K562 (cell line): ENCODE measurements at regions not wholly inside any gene's neighbourhood (a gene's known extent, or its start where the extent isn't known, plus 50 kb on each side); places are given as distances from the start of the nearest gene placed in this dataset.

Source experiments
- ATAC-seq: fragments of 200-7000 bp; cut with Tn5 transposase; 3 replicates; pipeline ENCODE4 v1.9.1; 2020; ENCODE audit warnings: moderate library complexity
- BruUV-seq: library from RNA; stranded (reverse); fragments of 400-500 nt; replicated peaks from 2 replicates; lab custom pipeline; 2021; lab: Mats Ljungman, UMichigan
- CTCF ChIA-PET: fragments of 300-600 bp; formaldehyde crosslinking; extraction: SDS; loops from one replicate; lab custom pipeline; 2021; ENCODE audit warnings: low intra/inter-chr PET ratio; lab: Yijun Ruan, JAX
- POLR2A ChIA-PET: fragments of 300-600, 350-650 bp; sonication (Branson Sonifier 250); formaldehyde crosslinking; extraction: SDS; loops from one replicate; lab custom pipeline; 2021; ENCODE audit warnings: antibody characterized with exemption, inconsistent platforms; lab: Yijun Ruan, JAX
- DNase-seq, 4 experiments: peaks; one replicate each; pipeline versions ENCODE4 v3.0.0 to v3.0.0-alpha.2; 2011 to 2018; ENCODE audit warnings: low spot score in 3 of 4, mixed read lengths in 3 of 4; ENCODE audit errors: extremely low read depth in 1 of 4
- FAIRE-seq: peaks from 2 replicates; lab custom pipeline; 2011; peaks lifted over from hg19 to GRCh38; lab: Jason Lieb, UNC
- H2AFZ ChIP-seq: 2 replicates; pipeline ENCODE4 v1.6.0; 2011; ENCODE audit warnings: low read depth, low read length, control low read depth, inconsistent platforms
- H3K27ac ChIP-seq: fragments of 200-600 bp; 3 replicates; pipeline ENCODE4 v1.8.0; 2011; ENCODE audit warnings: low read depth, mild to moderate bottlenecking, control low read depth, inconsistent platforms, low read length, moderate library complexity, mixed read lengths; ENCODE audit errors: extremely low read depth
- H3K27me3 ChIP-seq, 2 experiments: fragments of 300-600 bp in 1 of 2; 2 replicates in 1 of 2; 3 replicates in 1 of 2; pipeline versions ENCODE4 v1.6.0 to v1.8.0; 2011; ENCODE audit warnings: inconsistent platforms in 2 of 2, low read length in 2 of 2, mild to moderate bottlenecking in 1 of 2, mixed read lengths in 1 of 2, moderate library complexity in 1 of 2; ENCODE audit not compliant: control insufficient read depth in 2 of 2, insufficient read depth in 2 of 2
- H3K36me3 ChIP-seq: fragments of 300-600 bp; 3 replicates; pipeline ENCODE4 v1.8.0; 2011; ENCODE audit warnings: mild to moderate bottlenecking, low read length, inconsistent platforms; ENCODE audit not compliant: control insufficient read depth, insufficient read depth
- H3K4me1 ChIP-seq, 2 experiments: fragments of 200-600 bp in 1 of 2; replicated peaks in 1 of 2; 2 replicates in 1 of 2; 3 replicates in 1 of 2; pipeline versions ENCODE4 v1.5.1 to v1.8.0; 2011; ENCODE audit warnings: inconsistent platforms in 2 of 2, low read length in 2 of 2, mild to moderate bottlenecking in 1 of 2, mixed read lengths in 1 of 2, moderate library complexity in 1 of 2; ENCODE audit not compliant: control insufficient read depth in 2 of 2, insufficient read depth in 2 of 2
- H3K4me2 ChIP-seq: 2 replicates; pipeline ENCODE4 v1.6.1; 2011; ENCODE audit warnings: low read length, control low read depth, inconsistent platforms, mixed read lengths; ENCODE audit not compliant: insufficient read depth
- H3K4me3 ChIP-seq: fragments of 200-600 bp; sonication (generic), shearing (Covaris generic); 2 replicates; pipeline ENCODE4 v1.5.1; 2016; ENCODE audit warnings: control low read depth, inconsistent platforms
- H3K79me2 ChIP-seq: fragments of 200-600 bp; 3 replicates; pipeline ENCODE4 v1.8.0; 2011; ENCODE audit warnings: low read length, inconsistent platforms; ENCODE audit not compliant: control insufficient read depth, insufficient read depth
- H3K9ac ChIP-seq, 2 experiments: 2 replicates each; pipeline versions ENCODE4 v1.6.0 to v1.6.1; 2011; ENCODE audit warnings: low read depth in 2 of 2, low read length in 2 of 2, control low read depth in 1 of 2, inconsistent platforms in 1 of 2, mild to moderate bottlenecking in 1 of 2, mixed read lengths in 1 of 2; ENCODE audit not compliant: insufficient read depth in 1 of 2
- H3K9me1 ChIP-seq: one replicate; pipeline ENCODE4 v1.6.0; 2011; ENCODE audit warnings: inconsistent platforms, mild to moderate bottlenecking, low read length, moderate library complexity; ENCODE audit not compliant: control insufficient read depth, insufficient read depth
- H3K9me3 ChIP-seq: replicated peaks from 2 replicates; pipeline ENCODE4 v1.5.1; 2011; ENCODE audit warnings: low read depth, low read length, inconsistent platforms; ENCODE audit not compliant: control insufficient read depth, insufficient read depth
- H4K20me1 ChIP-seq: replicated peaks from 2 replicates; pipeline ENCODE4 v1.6.1; 2011; ENCODE audit warnings: low read length, inconsistent platforms, mixed read lengths; ENCODE audit not compliant: control insufficient read depth, insufficient read depth
- BRCA1 ChIP-seq, 2 experiments: fragments of 450-650 bp in 1 of 2; sonication (generic) in 1 of 2; formaldehyde crosslinking in 1 of 2; IDR thresholded peaks; 2 replicates each; pipeline versions ENCODE4 v1.5.0 to v1.6.1; 2017 to 2020; ENCODE audit warnings: mild to moderate bottlenecking in 1 of 2, missing genetic modification reagents in 1 of 2
- BRF1 ChIP-seq: IDR thresholded peaks from 3 replicates; pipeline ENCODE4 v1.6.1; 2011; ENCODE audit warnings: borderline replicate concordance, mild to moderate bottlenecking; ENCODE audit not compliant: insufficient read length; ENCODE audit errors: extremely low read depth
- CHD4 ChIP-seq: fragments of 200-600 bp; sonication (generic); IDR thresholded peaks from 3 replicates; pipeline ENCODE4 v1.6.1; 2012; ENCODE audit warnings: low read depth, mild to moderate bottlenecking, mixed read lengths, low read length, inconsistent platforms; ENCODE audit not compliant: insufficient read depth, insufficient replicate concordance, poor library complexity, severe bottlenecking
- FOXJ2 ChIP-seq: fragments of 200-800 bp; sonication (Bioruptor generic); IDR thresholded peaks from 2 replicates; pipeline ENCODE4 v1.6.1; 2016; ENCODE audit warnings: missing genetic modification characterization, missing compliant biosample characterization
- MIER1 ChIP-seq: fragments of 450-650 bp; IDR thresholded peaks from 2 replicates; pipeline ENCODE4 v1.6.1; 2016; ENCODE audit warnings: antibody characterized with exemption, mild to moderate bottlenecking, low read depth
- NFXL1 ChIP-seq: fragments of 450-650 bp; formaldehyde crosslinking; IDR thresholded peaks from 2 replicates; pipeline ENCODE4 v1.4.0; 2021; ENCODE audit warnings: mild to moderate bottlenecking
- POLR2B ChIP-seq: fragments of 450-650 bp; IDR thresholded peaks from 2 replicates; pipeline ENCODE4 v1.6.1; 2018; ENCODE audit warnings: low read depth; ENCODE audit not compliant: partially characterized antibody
- RBM39 ChIP-seq: fragments of 200-400 bp; formaldehyde crosslinking; optimal IDR thresholded peaks from 2 replicates; pipeline ENCODE3; 2018; ENCODE audit warnings: low read depth, low read length
- SAFB ChIP-seq: fragments of 200-400 bp; formaldehyde crosslinking; IDR thresholded peaks from 2 replicates; pipeline ENCODE4 v1.6.1; 2017; ENCODE audit warnings: low read depth, low read length, borderline replicate concordance
- SPI1 ChIP-seq: IDR thresholded peaks from 2 replicates; pipeline ENCODE4 v1.6.1; 2011; ENCODE audit warnings: low read depth, low read length, control low read depth, borderline replicate concordance
- ZNF609 ChIP-seq: sonication (generic); formaldehyde crosslinking; IDR thresholded peaks from 2 replicates; pipeline ENCODE4 v1.8.1; 2023; ENCODE audit warnings: missing genetic modification reagents, mild to moderate bottlenecking, borderline replicate concordance
- WGBS: fragments of 100-300 bp; shearing (Covaris generic); methylation state at CpG from one replicate; pipeline ENCODE4 v1.1.6; 2016; ENCODE audit warnings: low coverage, mixed read lengths; ENCODE audit not compliant: insufficient coverage; ENCODE audit errors: missing lambda C conversion rate; 5-methylcytosine and 5-hydroxymethylcytosine counted together
- in situ Hi-C: fragments of 300-500 bp; cut with MboI; formaldehyde crosslinking; loops from 4 replicates; pipeline ENCODE4 v1.15.0; 2018; ENCODE audit warnings: inconsistent platforms, mixed read lengths
- intact Hi-C: fragments of 100-400 bp; cut with micrococcal nuclease; formaldehyde crosslinking; loops from 2 replicates; pipeline ENCODE4 v1.14.2; 2022

- no TSS peak for BruUV-seq
- Histone ChIP-seq H4K20me1 (no peaks in the 10 kb centered on the region), H3K9me3 (no peaks in the 10 kb centered on the region), H3K4me3 (no peak overlapping the region), H3K79me2 (no peaks in the 10 kb centered on the region), H3K4me2 (no peak overlapping the region), H3K9me1 (no peaks in the 10 kb centered on the region), H3K36me3 (no peaks in the 10 kb centered on the region), H3K27me3 (no peaks in the 10 kb centered on the region), H3K27ac (no peak overlapping the region), H3K9ac (no peak overlapping the region), H2AFZ (no peak overlapping the region), H3K4me1 (no peaks in the 10 kb centered on the region)
- intact Hi-C loops: no loop called here
- FAIRE-seq (no peak), DNase-seq (no peak), ATAC-seq (no peak)
- in situ Hi-C loops: no loop called here
- TF ChIP-seq SPI1: no peak
- TF ChIP-seq POLR2B: no peak
- TF ChIP-seq BRF1: no peak
- no peak for TF ChIP-seq ZNF609
- no peak for TF ChIP-seq BRCA1 (IDR thresholded peaks at IDR 0.05)
- TF ChIP-seq BRCA1 (CRISPR knock-in tag; IDR thresholded peaks at IDR 0.05): no peak
- TF ChIP-seq CHD4: no peak
- TF ChIP-seq NFXL1: no peak
- TF ChIP-seq RBM39: no peak
- TF ChIP-seq MIER1: no peak
- TF ChIP-seq FOXJ2 (tag): no peak
- TF ChIP-seq SAFB: no peak
- ChIA-PET CTCF (no interaction called here), POLR2A (no interaction called here)
- 33% methylated on average over 1 of the region's 1 CpG for WGBS
Measured at GRCh38 chr11:109706945-109707344, 285.0 kb downstream of the C11orf87 start.
